GM12878 (cell line): ENCODE measurements at regions not wholly inside any gene's neighbourhood (a gene's known extent, or its start where the extent isn't known, plus 50 kb on each side); places are given as distances from the start of the nearest gene placed in this dataset.

Source experiments
- ATAC-seq: fragments of 200-7000 bp; cut with Tn5 transposase; 3 replicates; pipeline ENCODE4 v1.9.1; 2020; ENCODE audit warnings: mild to moderate bottlenecking, moderate library complexity
- BruUV-seq: library from RNA; stranded (reverse); fragments of 400-500 nt; replicated peaks from 2 replicates; lab custom pipeline; 2021; lab: Mats Ljungman, UMichigan
- CTCF ChIA-PET: fragments of 300-600 bp; sonication (Branson Sonifier 250); formaldehyde crosslinking; extraction: SDS; loops from one replicate; lab custom pipeline; 2021; ENCODE audit warnings: inconsistent platforms; lab: Yijun Ruan, JAX
- POLR2A ChIA-PET: fragments of 350-600 bp; formaldehyde crosslinking; extraction: SDS; loops from one replicate; lab custom pipeline; 2021; ENCODE audit warnings: inconsistent platforms; lab: Charles Lee
- RAD21 ChIA-PET: fragments of 300-600 bp; sonication (Branson Sonifier 250); formaldehyde crosslinking; loops from one replicate; lab custom pipeline; 2023; ENCODE audit warnings: antibody characterized with exemption; ENCODE audit not compliant: unreplicated experiment; lab: Charles Lee
- SMC1A ChIA-PET: fragments of 300-600 bp; sonication (Branson Sonifier 250); formaldehyde crosslinking; loops from one replicate; lab custom pipeline; 2023; ENCODE audit not compliant: unreplicated experiment, uncharacterized antibody; lab: Charles Lee
- DNase-seq: peaks from one replicate; pipeline ENCODE4 v3.0.0-alpha.2; 2011; ENCODE audit warnings: low read depth, low spot score
- FAIRE-seq: peaks from 3 replicates; lab custom pipeline; 2011; peaks lifted over from hg19 to GRCh38; lab: Jason Lieb, UNC
- H2AFZ ChIP-seq: 2 replicates; pipeline ENCODE4 v1.6.0; 2011; ENCODE audit warnings: low read depth, low read length, control low read depth; ENCODE audit not compliant: control insufficient read depth
- H3K27ac ChIP-seq: 2 replicates; pipeline ENCODE4 v1.5.1; 2011; ENCODE audit warnings: control low read depth; ENCODE audit not compliant: control insufficient read depth, insufficient read depth
- H3K27me3 ChIP-seq, 2 experiments: replicated peaks in 1 of 2; 2 replicates each; pipeline versions ENCODE4 v1.6.0 to v1.6.1; 2011; ENCODE audit warnings: low read length in 1 of 2; ENCODE audit not compliant: control insufficient read depth in 2 of 2, insufficient read depth in 2 of 2
- H3K36me3 ChIP-seq, 2 experiments: 2 replicates each; pipeline ENCODE4 v1.5.1; 2011; ENCODE audit warnings: low read length in 1 of 2; ENCODE audit not compliant: control insufficient read depth in 2 of 2, insufficient read depth in 2 of 2
- H3K4me1 ChIP-seq: 2 replicates; pipeline ENCODE4 v1.6.1; 2011; ENCODE audit warnings: mild to moderate bottlenecking, low read length, moderate library complexity, mixed read lengths; ENCODE audit not compliant: control insufficient read depth, insufficient read depth
- H3K4me2 ChIP-seq: 2 replicates; pipeline ENCODE4 v1.6.0; 2011; ENCODE audit warnings: control low read depth; ENCODE audit not compliant: control insufficient read depth, insufficient read depth
- H3K4me3 ChIP-seq: fragments of 200-600 bp; sonication (generic); 2 replicates; pipeline ENCODE4 v1.5.1; 2016
- H3K79me2 ChIP-seq: 2 replicates; pipeline ENCODE4 v1.6.0; 2011; ENCODE audit warnings: low read length; ENCODE audit not compliant: control insufficient read depth, insufficient read depth
- H3K9ac ChIP-seq: 2 replicates; pipeline ENCODE4 v1.8.0; 2011; ENCODE audit warnings: low read length, control low read depth, mixed read lengths; ENCODE audit not compliant: control insufficient read depth, insufficient read depth
- H3K9me3 ChIP-seq: replicated peaks from 3 replicates; pipeline ENCODE4 v1.5.1; 2011; ENCODE audit warnings: mild to moderate bottlenecking, low read length; ENCODE audit not compliant: control insufficient read depth, insufficient read depth
- H4K20me1 ChIP-seq: 2 replicates; pipeline ENCODE4 v1.6.0; 2011; ENCODE audit not compliant: control insufficient read depth, insufficient read depth
- EP300 ChIP-seq, 2 experiments: fragments of 150-350 bp in 1 of 2; IDR thresholded peaks; 2 replicates each; pipeline ENCODE4 v1.6.1; 2011 to 2012; ENCODE audit warnings: low read depth in 2 of 2, low read length in 2 of 2, borderline replicate concordance in 1 of 2, improper control_type of control experiment in 1 of 2, inconsistent platforms in 1 of 2; ENCODE audit not compliant: control insufficient read depth in 1 of 2
- ESRRA ChIP-seq: IDR thresholded peaks from 2 replicates; pipeline ENCODE4 v1.6.1; 2012; ENCODE audit warnings: mild to moderate bottlenecking, low read length, improper control_type of control experiment
- GATAD2B ChIP-seq: fragments of 450-650 bp; conservative IDR thresholded peaks from 2 replicates; pipeline ENCODE4 v1.6.1; 2017; ENCODE audit warnings: low read depth, mild to moderate bottlenecking, moderate library complexity
- HDAC2 ChIP-seq: fragments of 200-600 bp; sonication (generic); IDR thresholded peaks from 2 replicates; pipeline ENCODE4 v1.6.1; 2017
- IRF4 ChIP-seq: IDR thresholded peaks from 2 replicates; pipeline ENCODE4 v1.6.1; 2011; ENCODE audit warnings: low read depth, low read length
- NBN ChIP-seq: fragments of 450-650 bp; IDR thresholded peaks from 2 replicates; pipeline ENCODE4 v1.6.1; 2016
- PML ChIP-seq: IDR thresholded peaks from 2 replicates; pipeline ENCODE4 v1.6.1; 2012; ENCODE audit warnings: low read length, inconsistent platforms
- POLR2AphosphoS5 ChIP-seq: IDR thresholded peaks from 2 replicates; pipeline ENCODE4 v1.6.1; 2011; ENCODE audit warnings: mild to moderate bottlenecking, low read length, inconsistent platforms
- SIN3A ChIP-seq: IDR thresholded peaks from 2 replicates; pipeline ENCODE4 v1.6.1; 2012; ENCODE audit warnings: low read depth, low read length, improper control_type of control experiment
- SUPT20H ChIP-seq: IDR thresholded peaks from 2 replicates; pipeline ENCODE4 v1.6.1; 2011; ENCODE audit warnings: low read depth, mild to moderate bottlenecking, low read length, moderate library complexity, borderline replicate concordance; ENCODE audit not compliant: control insufficient read depth
- TARDBP ChIP-seq: IDR thresholded peaks from 2 replicates; pipeline ENCODE4 v1.6.1; 2016; ENCODE audit warnings: borderline replicate concordance
- TCF12 ChIP-seq: IDR thresholded peaks from 2 replicates; pipeline ENCODE4 v1.6.1; 2011; ENCODE audit warnings: low read depth, mild to moderate bottlenecking, low read length
- WGBS: methylation state at CpG from one replicate; pipeline ENCODE4 v1.1.6; 2016; ENCODE audit warnings: low lambda C conversion rate; ENCODE audit not compliant: insufficient replicate concordance, insufficient coverage; ENCODE audit errors: missing lambda C conversion rate; 5-methylcytosine and 5-hydroxymethylcytosine counted together
- in situ Hi-C: fragments of 300-500 bp; cut with MboI; formaldehyde crosslinking; loops from 9 replicates; pipeline ENCODE4 v1.14.3; 2018; ENCODE audit warnings: mixed read lengths
- intact Hi-C: fragments of 100-400 bp; cut with micrococcal nuclease; formaldehyde crosslinking; loops from one replicate; pipeline ENCODE4 v1.14.2; 2022; ENCODE audit not compliant: unreplicated experiment
- TF ChIP-seq, protein P1 (sequence below), 3 experiments: IDR thresholded peaks in 2 of 3; conservative IDR thresholded peaks in 1 of 3; 2 replicates each; pipeline ENCODE4 v1.5.1; 2011; ENCODE audit warnings: low read depth in 3 of 3, low read length in 3 of 3, mild to moderate bottlenecking in 3 of 3, control low read depth in 2 of 3, moderate library complexity in 2 of 3, inconsistent platforms in 1 of 3, mixed read lengths in 1 of 3; ENCODE audit not compliant: control insufficient read depth in 2 of 3, insufficient read depth in 1 of 3; ENCODE audit errors: extremely low read depth in 1 of 3
- TF ChIP-seq, protein P2 (sequence below): IDR thresholded peaks from 2 replicates; pipeline ENCODE4 v1.6.1; 2012; ENCODE audit warnings: mild to moderate bottlenecking, low read depth, low read length
- TF ChIP-seq, protein P3 (sequence below): IDR thresholded peaks from 2 replicates; pipeline ENCODE4 v1.6.1; 2011; ENCODE audit warnings: borderline replicate concordance, low read depth, mild to moderate bottlenecking, moderate library complexity, low read length; ENCODE audit not compliant: insufficient read depth, poor library complexity, severe bottlenecking

DNA sequence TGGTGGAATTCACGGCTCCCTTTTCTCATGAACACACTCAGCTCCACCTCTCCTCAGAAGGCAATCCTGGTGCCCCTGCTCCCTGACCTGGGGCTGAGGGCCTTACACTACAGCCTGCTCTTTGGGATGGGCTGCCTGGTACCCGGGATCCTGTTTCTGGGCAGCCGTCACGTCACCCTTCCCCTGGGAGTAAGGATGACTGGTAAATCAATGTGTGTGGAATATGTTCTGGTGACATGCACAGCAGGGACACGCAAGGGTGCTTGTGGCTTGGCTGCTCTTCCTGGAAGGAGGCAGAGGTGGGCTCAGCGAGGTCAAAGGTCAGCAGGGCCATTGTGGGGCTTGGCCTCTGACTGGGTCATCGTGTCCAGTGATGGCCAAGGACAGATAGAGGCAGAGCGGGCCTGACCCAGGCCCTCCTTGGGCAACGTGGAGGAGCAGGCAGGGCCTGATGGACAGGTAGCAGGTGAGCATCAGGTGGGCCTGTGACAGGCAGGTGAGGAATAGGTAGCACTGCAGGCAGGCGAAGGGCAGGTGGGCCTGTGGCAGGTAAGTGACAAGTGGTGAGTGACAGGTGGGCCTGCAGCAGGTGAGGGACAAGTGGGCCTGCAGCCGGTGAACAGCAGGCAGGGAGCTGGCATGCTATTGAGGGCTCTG, 399.4 kb upstream of the IRX4 start (continued):
- TF ChIP-seq PML (no peak), TARDBP (no peak), GATAD2B (no peak), POLR2AphosphoS5 (no peak), TCF12 (no peak)
- TF ChIP-seq, protein P1, sequence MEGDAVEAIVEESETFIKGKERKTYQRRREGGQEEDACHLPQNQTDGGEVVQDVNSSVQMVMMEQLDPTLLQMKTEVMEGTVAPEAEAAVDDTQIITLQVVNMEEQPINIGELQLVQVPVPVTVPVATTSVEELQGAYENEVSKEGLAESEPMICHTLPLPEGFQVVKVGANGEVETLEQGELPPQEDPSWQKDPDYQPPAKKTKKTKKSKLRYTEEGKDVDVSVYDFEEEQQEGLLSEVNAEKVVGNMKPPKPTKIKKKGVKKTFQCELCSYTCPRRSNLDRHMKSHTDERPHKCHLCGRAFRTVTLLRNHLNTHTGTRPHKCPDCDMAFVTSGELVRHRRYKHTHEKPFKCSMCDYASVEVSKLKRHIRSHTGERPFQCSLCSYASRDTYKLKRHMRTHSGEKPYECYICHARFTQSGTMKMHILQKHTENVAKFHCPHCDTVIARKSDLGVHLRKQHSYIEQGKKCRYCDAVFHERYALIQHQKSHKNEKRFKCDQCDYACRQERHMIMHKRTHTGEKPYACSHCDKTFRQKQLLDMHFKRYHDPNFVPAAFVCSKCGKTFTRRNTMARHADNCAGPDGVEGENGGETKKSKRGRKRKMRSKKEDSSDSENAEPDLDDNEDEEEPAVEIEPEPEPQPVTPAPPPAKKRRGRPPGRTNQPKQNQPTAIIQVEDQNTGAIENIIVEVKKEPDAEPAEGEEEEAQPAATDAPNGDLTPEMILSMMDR (IDR thresholded peaks at IDR 0.05 in 2 of 3, conservative IDR thresholded peaks at IDR 0.05 in 1 of 3; ENCODE audit: control insufficient read depth in 2 of 3, extremely low read depth in 1 of 3, insufficient read depth in 1 of 3, low read depth in 3 of 3, low read length in 3 of 3), result no peak
- TF ChIP-seq, all 136 proteins: peak for 0

DNA sequence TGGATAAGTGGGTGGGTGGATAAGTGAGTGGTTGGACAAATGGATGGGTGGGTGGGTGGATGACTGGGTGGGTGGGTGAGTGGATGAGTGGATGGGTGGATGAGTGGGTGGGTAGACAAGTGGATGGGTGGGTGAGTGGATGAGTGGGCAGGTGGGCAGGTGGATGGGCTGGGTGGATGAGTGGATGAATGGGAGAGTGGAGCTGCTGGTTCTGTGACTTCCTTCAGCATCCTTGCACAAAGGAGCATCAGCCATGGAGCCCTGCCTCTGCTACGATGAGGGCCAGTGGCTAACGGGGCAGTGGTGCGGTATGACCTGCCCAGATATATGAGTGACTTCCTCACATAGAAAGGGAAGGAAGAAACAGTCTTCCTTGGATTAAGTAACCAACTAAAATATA, 398.7 kb upstream of the IRX4 start:
- Histone ChIP-seq H3K79me2 (no peaks in the 10 kb centered on the region), H3K4me2 (no peak overlapping the region), H2AFZ (no peak overlapping the region), H3K4me3 (no peak overlapping the region), H4K20me1 (no peaks in the 10 kb centered on the region), H3K4me1 (no peaks in the 10 kb centered on the region), H3K27ac (no peak overlapping the region), H3K9ac (no peak overlapping the region), H3K36me3 (no peaks in the 10 kb centered on the region), H3K9me3 (no peaks in the 10 kb centered on the region; the same call in 2 of the 3 replicates), H3K27me3 (no peaks in the 10 kb centered on the region)
- no peak for FAIRE-seq
- no peak for ATAC-seq
- SMC1A ChIA-PET, result no interaction called here
- intact Hi-C loops, result no loop called here
- RAD21 ChIA-PET, result no interaction called here
- CTCF ChIA-PET, result no interaction called here
- no peak for DNase-seq
- no TSS peak for BruUV-seq
- in situ Hi-C loops, result no loop called here
- WGBS, result 67% methylated on average over 3 of the region's 3 CpGs
- TF ChIP-seq IRF4 (no peak), SUPT20H (no peak), NBN (no peak), SIN3A (no peak), HDAC2 (no peak), EP300 (IDR thresholded peaks at IDR 0.05; ENCODE audit: borderline replicate concordance in 1 of 2, control insufficient read depth in 1 of 2, low read depth in 2 of 2, low read length in 2 of 2) (no peak), ESRRA (no peak)
- TF ChIP-seq, protein P2, sequence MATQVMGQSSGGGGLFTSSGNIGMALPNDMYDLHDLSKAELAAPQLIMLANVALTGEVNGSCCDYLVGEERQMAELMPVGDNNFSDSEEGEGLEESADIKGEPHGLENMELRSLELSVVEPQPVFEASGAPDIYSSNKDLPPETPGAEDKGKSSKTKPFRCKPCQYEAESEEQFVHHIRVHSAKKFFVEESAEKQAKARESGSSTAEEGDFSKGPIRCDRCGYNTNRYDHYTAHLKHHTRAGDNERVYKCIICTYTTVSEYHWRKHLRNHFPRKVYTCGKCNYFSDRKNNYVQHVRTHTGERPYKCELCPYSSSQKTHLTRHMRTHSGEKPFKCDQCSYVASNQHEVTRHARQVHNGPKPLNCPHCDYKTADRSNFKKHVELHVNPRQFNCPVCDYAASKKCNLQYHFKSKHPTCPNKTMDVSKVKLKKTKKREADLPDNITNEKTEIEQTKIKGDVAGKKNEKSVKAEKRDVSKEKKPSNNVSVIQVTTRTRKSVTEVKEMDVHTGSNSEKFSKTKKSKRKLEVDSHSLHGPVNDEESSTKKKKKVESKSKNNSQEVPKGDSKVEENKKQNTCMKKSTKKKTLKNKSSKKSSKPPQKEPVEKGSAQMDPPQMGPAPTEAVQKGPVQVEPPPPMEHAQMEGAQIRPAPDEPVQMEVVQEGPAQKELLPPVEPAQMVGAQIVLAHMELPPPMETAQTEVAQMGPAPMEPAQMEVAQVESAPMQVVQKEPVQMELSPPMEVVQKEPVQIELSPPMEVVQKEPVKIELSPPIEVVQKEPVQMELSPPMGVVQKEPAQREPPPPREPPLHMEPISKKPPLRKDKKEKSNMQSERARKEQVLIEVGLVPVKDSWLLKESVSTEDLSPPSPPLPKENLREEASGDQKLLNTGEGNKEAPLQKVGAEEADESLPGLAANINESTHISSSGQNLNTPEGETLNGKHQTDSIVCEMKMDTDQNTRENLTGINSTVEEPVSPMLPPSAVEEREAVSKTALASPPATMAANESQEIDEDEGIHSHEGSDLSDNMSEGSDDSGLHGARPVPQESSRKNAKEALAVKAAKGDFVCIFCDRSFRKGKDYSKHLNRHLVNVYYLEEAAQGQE, result no peak
- TF ChIP-seq, protein P3, sequence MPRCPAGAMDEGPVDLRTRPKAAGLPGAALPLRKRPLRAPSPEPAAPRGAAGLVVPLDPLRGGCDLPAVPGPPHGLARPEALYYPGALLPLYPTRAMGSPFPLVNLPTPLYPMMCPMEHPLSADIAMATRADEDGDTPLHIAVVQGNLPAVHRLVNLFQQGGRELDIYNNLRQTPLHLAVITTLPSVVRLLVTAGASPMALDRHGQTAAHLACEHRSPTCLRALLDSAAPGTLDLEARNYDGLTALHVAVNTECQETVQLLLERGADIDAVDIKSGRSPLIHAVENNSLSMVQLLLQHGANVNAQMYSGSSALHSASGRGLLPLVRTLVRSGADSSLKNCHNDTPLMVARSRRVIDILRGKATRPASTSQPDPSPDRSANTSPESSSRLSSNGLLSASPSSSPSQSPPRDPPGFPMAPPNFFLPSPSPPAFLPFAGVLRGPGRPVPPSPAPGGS, result no peak
- POLR2A ChIA-PET, result no interaction called here
